HPDE6-E6E7 (cell line): ENCODE measurements at regions not wholly inside any gene's neighbourhood (a gene's known extent, or its start where the extent isn't known, plus 50 kb on each side); places are given as distances from the start of the nearest gene placed in this dataset.
A peak's percentile ranks its signal among the peaks of the same experiment; 100 is the strongest.
"Not testable (repeated sequence)": the region's sequence is repeated elsewhere in the genome, so short reads cannot be mapped to it uniquely, and the experiment has no call there.

Source experiments
- DNase-seq: peaks from one replicate; pipeline ENCODE4 v3.0.0; 2011; ENCODE audit warnings: missing footprints; ENCODE audit errors: extremely low spot score

DNA sequence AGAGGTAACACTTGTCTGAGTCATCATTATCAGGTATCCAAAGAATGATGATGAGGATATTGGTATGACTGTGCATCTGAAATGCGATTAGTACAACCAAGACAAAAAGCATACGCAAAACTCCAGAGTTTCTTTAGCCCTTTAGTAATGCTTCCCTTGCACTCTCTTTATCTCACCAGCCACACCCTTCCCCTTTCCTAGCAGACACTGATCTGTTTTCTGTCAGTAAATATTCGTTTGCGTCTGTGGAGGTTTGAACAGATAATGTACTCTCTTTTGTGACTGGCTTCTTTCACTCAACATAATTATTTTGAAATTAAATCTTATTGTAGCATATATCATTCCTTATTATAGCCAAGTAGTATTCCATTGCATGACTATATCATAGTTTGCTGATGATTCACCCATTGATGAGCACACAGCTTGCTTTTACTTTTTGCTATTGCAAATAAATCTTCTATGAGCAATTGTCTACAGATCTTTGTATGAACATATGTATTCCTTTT, 775.7 kb downstream of the SLC6A15 start:
- peak; percentile 1 for DNase-seq

GRCh38 chr12:84135586-84136279, 776.9 kb downstream of the SLC6A15 start:
- no peak for DNase-seq

DNA sequence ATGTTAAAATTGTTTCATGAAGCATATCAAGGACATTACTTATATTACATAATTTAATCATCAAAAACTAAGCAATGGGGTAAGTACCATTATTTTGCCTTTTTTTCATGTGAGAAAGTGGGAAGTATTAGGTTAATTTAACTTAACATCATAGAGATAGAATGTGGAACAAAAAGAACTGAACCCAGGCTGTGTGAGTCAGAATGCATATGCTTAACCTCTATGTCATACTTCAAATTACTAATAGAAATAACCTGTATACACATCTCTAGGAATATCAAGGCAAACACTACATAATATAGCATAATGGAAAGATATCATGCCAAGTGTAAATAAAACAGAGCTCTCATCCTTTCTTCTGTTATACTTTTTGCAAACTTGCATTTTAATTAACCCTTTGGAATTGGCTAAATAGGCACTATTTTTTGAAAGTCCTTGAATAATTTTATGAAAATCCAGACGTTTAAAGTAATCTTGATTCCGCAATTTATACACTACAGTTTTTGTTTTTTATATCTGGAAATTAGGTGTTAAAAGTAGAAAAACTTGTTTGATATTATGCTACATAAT, 777.7 kb downstream of the SLC6A15 start:
- DNase-seq, result no peak

- peak; percentile 3 for DNase-seq
These were observed 781.5 kb downstream of the SLC6A15 start for GRCh38 chr12:84131076-84131475.

DNA sequence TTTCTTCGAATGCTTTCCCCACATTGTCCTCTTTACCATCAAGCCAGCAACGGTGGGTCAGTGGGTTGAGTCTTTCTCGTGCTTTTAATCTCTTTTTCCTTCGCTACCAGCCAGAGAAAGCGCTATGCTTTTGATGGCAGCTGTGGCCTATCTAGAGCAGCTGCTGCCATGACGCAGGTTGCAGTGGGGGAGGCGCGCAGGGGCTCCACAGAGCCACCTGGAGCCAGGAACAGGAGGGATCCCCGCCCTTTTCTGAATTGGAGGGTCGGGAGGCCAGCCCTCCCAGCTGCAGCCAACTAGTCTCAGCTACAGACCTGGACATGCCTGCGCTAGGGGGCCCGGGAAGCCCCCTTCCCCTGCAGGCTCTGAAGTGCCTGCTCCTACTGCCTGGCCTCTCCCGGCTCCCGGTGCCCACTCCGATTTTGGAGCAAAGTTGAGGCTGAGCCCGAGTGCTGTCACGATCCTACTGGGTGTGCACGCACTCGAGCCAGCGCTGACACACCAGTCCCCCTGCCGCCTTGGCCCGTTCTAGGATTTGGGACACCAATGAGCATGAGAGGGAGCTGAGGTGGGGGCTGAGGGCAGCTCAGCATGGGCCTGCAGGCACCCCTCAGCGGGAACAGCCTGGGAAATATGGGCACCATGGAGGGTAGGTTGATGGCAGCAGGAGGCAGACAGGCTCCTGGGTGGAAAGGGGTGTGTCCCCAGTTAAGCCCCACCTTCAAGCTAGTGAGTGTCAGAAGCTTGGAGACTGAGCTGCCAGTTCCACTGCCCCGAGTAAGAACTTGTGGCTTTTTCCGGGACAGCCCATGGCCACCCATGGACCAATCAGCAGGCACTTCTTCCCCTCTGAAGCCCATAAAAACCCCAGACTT, 784.2 kb downstream of the SLC6A15 start:
- no peak for DNase-seq

DNA sequence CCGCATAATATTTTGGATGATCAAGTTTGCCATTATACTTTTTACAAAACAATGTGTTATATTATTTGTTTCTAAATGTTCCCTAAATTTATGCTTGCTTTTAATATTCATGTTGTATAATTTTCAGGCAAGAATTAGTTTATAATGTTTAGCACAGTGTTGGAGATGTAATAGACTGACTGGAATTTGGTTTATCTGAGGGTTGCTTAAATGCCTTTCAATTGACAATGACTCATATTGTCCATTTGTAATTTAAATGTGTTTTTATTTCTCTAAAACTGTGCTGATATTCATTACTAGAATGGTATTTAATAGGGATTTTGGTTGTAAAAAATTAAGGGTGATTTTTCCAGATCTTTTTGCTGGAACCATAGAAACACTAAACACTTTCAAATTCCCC, 788.4 kb downstream of the SLC6A15 start:
- DNase-seq, result no peak

GRCh38 chr12:84117190-84117589, 795.4 kb downstream of the SLC6A15 start:
- no peak for DNase-seq

GRCh38 chr12:84113666-84114065, 798.9 kb downstream of the SLC6A15 start:
- DNase-seq, result no peak

DNA sequence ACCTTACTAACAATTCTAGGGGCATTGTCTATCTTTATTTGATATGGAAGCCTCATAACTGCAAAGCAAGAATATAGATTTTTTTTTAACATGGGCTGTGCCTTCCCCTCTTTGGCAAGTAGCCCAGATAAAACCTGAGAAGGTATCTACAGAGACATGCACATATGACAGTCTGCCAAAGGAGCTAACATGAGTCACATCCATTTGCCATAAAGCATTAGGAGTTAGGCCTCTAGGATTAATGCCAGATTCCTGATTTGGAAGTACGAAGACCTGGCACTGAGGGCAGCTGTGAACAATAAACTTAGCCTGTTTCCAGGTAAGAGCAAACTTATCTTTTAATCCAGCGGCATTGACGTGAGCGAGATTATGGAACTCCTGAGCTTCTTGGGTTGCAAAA, 808.7 kb downstream of the SLC6A15 start:
- DNase-seq, result not testable (repeated sequence)

GRCh38 chr12:84101963-84102362, 810.6 kb downstream of the SLC6A15 start:
- not testable (repeated sequence) for DNase-seq

GRCh38 chr12:84099591-84099990, 813.0 kb downstream of the SLC6A15 start:
- not testable (repeated sequence) for DNase-seq

GRCh38 chr12:84091651-84092050, 820.9 kb downstream of the SLC6A15 start:
- DNase-seq, result no peak

DNA sequence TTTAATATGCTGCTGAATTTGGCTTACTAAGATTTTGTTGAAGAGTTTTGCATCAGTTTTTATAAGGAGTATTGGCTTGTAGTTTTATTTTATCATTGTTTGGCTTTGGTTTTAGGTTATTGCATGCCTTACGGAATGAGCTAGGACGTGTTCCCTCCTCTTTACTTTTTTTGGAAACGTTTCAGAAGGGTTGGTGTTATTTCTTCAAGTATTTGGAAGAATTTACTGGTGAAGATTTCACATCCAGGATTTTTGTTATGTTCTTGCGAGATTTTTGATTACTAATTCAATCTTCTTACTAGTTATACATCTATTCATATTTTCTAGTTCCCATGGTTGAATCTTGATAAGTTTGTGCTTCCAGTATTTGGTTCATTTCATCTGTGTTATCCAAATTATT, 823.2 kb downstream of the SLC6A15 start:
- DNase-seq, result no peak

GRCh38 chr12:84085046-84085445, 827.6 kb downstream of the SLC6A15 start:
- no peak for DNase-seq

GRCh38 chr12:84079626-84080025, 833.0 kb downstream of the SLC6A15 start:
- no peak for DNase-seq

GRCh38 chr12:84077679-84078078, 834.9 kb downstream of the SLC6A15 start:
- no peak for DNase-seq

DNA sequence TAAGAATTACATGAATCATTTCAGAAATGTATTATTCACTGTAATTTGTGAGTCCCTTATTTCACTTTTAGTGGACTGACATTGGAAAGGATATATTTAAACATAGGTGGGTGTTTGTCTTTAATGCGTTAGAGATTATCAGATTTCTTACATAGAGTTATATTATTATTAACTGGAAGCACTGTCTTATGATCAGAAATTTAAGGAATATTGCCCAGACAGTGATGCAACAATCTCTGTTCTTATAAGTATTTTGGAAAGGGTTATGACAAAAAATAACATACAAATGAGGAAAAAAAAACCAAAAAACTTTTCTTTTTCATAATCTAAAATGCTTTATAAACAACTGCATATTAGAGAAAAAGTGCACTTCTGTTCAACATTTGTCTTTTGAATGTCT, 836.6 kb downstream of the SLC6A15 start:
- DNase-seq, result no peak

DNA sequence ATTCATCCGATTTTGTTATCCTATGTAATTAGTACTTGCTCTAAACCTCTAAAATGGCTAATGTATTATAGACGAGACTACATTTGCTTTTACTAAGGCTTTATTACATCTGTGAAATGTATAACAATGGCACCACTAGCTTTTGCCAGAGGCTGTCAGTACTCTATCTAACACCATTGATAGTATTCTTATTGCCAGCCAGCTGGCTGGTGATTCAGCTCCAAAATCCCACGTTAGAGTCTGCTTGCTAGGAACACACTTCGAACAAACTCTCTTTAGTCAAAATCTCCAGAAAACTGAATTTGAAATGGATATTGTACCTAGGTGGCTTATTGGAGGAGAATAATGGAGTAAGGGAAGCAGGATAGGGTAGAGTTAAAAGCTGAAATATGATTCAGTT, 839.2 kb downstream of the SLC6A15 start:
- DNase-seq, result no peak

GRCh38 chr12:84072961-84073360, 839.6 kb downstream of the SLC6A15 start:
- DNase-seq, result no peak

DNA sequence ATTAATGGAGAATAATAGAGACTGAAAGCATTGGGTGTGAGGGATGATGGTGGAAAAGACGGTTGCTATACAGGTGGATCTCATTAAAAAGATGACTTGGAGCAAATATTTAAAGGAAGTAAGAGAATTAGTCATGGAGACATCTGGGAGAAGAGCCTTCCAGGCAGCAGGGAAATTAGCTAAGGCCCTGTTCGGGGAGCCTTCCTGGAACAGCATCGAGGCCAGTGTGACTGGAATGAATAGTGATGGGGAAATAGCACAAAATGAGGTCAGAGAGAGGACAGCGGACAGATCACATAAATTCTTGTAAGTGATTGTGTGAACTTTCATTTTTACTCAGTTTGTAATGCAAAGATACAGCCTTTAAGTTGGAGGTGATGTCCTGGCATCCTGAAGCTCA, 842.3 kb downstream of the SLC6A15 start:
- no peak for DNase-seq

DNA sequence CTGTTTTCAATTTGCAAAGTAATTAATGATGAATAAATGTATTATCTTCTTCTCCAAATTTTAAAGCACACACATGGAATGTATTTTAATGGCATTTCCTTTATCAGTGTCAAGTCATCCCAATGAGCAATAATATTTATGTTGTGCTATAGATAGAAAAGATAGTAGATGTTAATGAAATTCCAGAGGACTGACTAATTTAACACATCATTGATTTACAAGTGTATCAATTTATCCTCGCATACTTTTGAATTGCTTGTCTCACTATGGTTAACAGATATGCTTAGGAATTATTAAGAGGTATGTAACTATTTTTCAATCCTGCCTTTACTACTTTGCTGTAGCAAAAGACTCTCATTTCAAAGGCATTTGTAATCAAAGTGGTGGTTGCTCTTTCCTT, 842.9 kb downstream of the SLC6A15 start:
- DNase-seq, result no peak

GRCh38 chr12:84069198-84069597, 843.4 kb downstream of the SLC6A15 start:
- DNase-seq, result no peak

DNA sequence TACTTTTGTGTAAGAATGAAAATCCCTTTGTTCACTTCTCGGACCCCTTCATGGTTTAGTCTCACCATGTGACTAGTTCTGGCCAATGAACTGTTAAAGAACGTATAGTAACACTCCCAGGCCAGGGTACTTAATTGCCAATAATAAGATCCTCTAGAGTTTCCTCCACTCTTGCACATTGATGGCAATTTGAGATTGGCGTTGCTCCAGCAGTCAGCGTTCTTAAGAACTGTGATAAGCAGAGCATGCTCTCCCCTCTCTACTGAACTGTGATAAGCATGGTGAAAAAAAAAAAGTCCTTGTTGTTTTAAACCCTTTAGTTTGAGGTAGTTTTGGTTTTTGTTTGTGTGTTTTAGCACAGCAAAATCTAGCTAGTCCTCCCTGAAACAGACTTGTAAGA, 854.5 kb downstream of the SLC6A15 start:
- DNase-seq, result no peak
